NCI-H2107 treated with DMSO at 0.1 percent for 48 hours (cell line): ENCODE measurements at regions not wholly inside any gene's neighbourhood (a gene's known extent, or its start where the extent isn't known, plus 50 kb on each side); places are given as distances from the start of the nearest gene placed in this dataset.
"Not testable (repeated sequence)": the region's sequence is repeated elsewhere in the genome, so short reads cannot be mapped to it uniquely, and the experiment has no call there.

Experiments
- DNase-seq: peaks from one replicate; lab custom pipeline; 2025; ENCODE audit not compliant: unreplicated experiment; lab: John Stamatoyannopoulos, UW

DNA sequence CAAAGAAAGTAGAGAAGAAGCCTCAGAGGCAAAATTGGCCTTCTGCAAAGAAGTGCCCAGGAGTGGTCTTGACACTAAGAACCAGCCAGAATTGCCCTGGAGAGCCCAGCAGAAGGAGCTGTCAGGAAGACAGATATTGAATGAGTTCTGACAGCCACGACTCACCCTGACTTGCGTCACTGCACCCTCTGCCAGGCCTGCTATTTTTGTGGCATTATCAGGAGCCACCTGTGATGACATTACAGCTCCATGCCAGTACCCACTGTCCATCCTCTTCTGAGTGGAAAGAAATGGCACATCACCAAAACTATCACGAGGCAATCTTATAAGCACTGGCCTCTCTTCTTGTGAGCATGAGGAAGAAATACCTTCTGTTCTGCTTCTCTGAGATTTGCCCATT, 67.7 kb downstream of the SMIM20 start:
- no peak for DNase-seq

DNA sequence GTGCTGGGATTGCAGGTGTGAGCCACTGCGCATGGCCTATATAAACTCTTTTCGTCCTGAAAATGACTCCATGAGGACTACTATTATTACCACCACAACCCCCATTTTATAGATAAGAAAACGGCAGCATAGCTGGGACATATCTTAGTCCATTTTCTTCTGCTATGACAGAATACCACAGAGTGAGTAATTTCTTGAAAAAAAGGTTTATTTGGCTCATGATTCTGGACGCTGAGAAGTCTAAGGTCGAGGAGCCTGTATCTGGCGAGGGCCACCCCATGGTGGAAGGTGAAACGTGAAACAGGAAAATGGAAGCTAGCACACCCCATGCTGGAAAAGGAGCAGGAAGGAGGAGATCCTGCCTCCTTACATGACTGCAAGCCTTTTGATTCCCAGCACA, 68.9 kb downstream of the SMIM20 start:
- no peak for DNase-seq

DNA sequence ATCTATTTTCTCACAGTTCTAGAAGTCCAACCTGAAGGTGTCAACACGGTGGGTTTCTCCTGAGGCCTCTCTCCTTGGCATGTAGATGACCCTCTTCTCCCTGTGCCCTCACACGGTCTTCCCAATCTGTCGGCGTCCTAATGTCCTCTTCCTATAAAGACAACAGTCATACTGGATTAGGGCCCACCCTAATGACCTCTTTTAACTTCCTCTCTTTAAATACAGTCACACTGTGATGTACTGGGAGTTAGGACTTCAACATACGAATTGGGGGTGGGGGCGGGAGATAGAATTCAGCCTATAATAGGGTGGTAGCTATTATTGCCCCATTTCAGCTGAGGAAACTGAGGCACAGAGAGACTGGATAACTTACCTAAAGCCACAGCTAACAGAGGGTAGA, 70.2 kb downstream of the SMIM20 start:
- no peak for DNase-seq

DNA sequence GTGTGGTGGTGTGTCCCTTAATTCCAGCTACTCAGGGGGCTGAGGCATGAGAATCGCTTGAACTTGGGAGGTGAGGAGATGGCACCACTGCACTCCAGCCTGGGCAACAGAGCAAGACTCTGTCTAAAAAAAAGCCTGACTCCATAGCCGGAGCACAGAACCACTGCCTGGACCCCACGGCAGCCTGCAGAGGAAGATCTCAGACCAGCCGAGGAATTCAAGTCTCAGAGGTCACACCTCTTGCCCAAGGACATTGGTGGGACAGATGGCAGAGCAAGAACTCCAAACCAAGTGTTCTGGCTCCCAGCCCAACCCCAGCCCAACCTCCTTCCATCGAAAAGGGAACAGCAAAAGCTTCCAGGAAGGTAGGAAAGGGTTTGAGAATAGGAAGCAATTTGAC, 70.8 kb downstream of the SMIM20 start:
- no peak for DNase-seq

DNA sequence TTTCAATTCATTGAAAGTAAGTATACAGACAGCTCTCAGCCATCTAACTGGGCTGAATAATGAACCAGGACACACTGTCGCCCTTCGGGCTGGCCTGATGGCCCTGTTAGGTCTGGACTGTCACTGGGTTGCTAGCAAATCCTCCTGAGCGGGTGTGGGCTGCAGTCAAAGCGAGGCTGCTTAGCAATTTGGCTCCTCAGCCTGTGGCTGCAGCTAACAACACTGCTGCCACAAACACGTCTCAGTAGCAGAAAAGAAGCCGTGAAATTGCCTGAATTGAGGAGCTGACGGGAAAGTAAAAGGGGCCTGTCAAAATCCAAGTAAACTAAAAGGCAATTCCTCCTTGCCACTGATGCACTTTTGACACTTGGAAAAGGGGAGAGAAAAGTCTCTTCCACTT, 72.8 kb downstream of the SMIM20 start:
- DNase-seq, result no peak

DNA sequence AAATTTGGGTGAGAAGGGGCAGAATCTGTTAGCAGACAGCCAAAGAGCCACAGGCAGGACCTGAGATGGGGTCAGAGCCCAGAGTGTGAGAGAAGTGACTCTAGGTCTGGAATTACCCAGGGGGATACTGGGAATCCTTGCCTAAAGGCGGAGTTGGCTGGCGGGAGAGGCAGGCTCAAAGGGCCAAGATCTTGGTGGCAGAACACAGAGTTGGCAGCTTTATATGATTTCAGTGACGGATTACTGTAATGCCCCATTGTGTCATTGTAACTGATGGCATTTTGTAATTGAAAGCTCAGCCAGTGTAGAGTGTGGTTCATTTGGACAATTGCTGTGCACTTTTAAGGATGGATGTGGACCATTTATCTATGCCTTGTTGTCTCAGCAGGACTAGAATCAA, 77.3 kb downstream of the SMIM20 start:
- DNase-seq, result no peak

DNA sequence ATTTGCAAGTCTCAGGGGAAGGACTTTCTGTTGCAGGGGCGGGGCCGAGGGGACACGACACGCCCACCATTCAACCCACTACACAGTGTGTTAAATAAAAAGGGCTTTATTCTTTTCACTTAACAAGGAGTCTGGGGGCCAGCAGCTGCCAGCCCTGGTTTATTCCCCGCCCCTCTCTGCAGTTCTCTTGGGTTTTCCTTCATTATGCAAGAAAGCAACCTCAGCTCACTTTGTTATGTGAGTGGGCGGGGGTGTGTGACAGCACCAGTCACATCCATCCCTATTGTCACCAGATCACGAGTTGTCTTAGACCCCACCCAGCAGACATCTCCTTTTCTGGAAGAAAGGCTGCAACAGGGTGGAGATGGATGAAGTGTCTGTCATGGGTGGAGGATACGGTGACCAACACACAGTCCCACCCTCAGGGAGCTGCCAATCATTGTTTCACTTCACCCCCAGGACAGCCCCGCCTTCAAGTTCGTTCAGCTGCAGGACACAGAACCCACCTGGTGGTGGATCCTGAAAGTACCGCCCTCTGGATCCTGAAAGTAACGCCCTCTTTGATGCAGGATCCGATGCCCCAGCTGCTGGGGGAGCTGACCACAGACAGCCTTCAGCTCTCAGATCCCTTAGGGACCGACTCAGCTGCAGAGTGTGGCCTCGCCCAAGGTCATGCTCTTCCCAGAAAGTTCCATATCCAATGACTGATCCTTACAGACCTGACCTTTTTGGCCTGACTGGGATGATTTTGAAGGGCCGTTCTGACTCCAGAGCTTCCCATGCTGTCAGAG, 79.6 kb downstream of the SMIM20 start:
- DNase-seq, result no peak

DNA sequence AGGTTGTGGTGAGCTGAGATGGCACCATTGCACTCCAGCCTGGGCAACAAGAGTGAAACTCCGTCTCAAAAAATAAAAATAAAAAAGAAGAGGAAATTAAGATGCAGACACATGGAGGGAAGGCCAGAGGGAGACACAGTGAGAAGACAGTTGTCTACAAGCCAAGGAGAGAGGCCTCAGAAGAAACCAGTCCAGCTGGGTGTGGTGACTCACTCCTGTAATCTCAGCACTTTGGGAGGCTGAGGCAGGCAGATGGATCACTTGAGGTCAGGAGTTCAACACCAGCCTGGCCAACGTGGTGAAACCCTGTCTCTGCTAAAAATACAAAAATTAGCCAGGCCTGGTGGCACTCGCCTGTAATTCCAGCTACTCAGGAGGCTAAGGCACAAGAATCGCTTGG, 80.6 kb downstream of the SMIM20 start:
- DNase-seq, result not testable (repeated sequence)

DNA sequence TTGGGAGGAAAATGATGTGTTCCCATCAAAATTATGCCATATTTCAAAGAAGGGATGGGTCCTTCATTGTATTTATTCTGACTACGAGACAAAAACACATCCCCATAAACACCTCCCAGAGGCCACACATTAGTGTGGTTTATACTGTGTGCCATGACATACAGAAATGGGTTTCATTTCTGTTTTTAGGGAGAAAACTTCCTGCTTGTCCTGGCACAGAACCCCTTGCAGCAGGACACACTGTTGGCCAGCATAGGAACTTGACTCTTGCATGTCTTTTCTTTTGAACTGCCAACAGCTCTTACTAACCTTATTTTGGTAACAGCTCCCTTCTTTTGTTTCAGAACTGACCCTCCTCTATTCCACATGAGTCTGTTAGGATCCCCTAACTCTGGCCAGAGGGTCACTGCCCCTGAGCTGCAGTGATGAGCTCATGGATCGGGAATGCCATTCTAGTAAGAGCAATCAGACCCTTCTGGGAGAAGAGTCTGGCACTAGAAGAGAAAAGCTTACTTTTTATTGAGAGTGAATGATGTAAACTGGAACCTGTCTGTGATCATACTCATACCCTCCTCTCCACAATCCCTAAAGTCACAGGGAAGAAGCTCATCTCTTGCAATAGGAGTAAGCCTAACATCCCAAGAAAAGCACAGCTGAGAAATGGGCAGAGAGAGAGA, 86.4 kb downstream of the SMIM20 start:
- DNase-seq, result no peak

DNA sequence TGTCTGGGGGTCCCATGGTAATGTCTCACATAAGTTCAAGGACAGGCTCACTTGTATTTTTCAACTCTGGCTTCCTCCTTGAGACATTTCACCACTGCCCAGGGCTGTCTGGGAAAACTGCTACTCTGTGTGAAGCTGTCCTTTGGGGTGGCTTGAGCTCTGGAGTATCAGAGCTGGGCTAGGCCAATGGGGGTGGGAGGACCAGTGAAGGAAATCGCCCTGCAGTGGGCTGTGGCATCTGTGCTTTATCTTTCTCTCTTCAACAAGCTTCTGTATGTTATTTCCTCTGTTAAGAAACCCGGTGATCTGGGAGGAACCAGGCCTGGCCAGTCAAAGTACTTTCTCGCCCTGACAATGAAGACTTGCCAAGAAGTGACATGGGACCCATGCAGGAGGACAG, 87.4 kb downstream of the SMIM20 start:
- DNase-seq, result no peak

DNA sequence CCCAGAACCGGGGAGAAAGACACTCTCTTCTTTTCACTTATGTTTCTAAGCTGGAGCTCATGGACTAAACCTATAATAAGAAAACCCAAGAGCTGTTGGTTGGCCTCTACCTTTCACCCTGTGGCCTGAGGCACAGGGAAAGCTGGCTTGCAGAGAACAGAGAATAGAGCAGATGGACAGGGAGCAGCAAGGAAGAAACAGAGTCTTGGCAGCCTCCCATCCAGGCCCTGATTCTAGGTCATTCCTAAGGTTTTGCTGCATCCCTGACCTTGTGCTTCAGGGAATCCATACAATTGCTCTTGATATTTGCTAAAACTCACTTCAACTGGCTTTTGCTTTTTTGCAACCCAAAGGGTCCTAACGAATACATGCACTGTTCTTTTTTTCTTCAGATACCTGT, 87.8 kb downstream of the SMIM20 start:
- DNase-seq, result no peak

DNA sequence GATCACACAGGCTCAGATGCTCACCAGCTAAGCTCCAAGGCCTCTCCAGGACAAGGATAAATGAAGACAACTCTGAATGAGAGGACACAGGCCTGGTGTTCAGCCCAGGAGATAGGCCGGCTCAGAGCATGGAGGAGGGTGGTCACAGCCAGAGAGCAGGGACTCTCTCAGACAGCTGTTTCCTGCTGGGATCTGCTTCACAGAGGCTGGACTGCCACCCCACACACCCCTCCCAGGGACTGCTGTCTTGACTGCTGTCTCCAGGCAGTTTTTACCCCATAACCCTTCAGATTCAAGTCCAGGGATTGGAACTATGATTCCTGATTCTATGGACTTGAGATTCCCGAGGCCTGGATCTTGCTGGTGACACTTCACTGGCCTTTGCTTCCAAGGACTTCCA, 89.0 kb downstream of the SMIM20 start:
- no peak for DNase-seq

DNA sequence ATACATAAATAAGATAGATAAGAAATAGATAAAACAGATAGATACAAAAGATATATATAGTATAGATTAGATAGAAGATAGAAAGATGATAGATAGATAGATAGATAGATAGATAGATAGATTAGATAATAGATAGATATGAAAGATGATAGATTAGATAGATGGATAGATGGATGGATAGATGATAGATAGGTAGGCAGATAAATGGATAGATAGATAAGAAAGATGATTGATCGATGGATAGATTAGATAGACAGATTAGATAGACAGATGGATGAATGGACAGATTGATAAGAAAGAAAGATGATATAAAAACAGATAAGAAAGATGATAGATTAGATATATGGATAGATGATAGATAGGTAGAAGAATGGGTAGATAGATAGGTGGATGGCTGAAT, 90.3 kb downstream of the SMIM20 start:
- no peak for DNase-seq

DNA sequence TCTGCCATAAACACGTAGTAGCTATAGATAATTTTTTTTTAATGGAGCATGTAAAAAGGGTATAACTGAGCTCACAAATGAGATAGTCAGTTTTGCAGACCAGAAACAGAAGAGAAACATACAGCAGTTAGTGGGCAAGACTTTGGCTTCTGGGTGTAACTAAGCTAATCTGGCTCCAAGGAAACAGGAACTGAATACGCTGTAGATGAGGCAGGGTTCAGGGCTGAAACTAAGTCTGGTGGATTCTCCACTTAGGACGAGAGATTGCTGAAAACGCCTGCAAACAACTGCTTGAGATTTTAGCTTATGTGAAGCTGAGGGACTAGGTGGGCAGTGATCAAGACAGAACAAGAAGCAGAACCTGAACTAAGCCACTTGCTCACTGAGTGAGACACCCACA, 91.7 kb downstream of the SMIM20 start:
- no peak for DNase-seq

DNA sequence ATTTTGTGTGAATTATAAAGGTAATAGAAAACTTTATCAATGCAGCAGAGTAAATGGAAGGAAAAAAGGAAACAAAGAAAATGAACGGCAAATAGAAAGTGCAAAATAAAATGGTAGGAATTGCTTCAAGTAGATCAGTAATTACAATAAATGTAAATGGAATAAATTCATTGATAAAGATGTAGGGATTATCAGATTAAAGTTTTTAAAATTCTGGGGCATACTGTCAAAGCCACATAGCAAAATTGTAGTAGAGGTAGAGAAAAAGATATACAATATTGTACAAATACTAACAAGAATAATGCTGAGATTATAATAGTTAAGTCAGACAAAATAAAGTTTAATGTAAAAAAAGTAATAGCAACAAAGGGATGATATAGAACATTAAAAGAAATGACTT, 94.7 kb downstream of the SMIM20 start:
- DNase-seq, result no peak

DNA sequence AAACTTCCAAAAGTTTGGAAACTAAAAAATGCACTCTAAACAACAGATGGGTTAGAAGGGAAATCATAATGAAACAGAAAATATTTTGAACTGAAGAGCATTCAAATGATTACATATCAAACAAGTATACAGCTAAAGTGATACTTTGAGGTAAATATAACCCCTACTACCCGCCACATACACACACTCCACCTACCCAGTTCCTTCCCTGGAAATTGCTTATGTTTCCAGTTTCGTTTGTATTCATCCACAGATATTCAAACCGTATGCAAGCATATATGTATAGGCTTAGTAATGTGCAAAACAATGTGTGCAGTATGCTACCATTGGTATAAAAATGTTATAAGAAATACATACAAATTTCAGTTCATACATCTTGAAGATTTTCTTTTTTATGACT, 95.5 kb downstream of the SMIM20 start:
- DNase-seq, result no peak

DNA sequence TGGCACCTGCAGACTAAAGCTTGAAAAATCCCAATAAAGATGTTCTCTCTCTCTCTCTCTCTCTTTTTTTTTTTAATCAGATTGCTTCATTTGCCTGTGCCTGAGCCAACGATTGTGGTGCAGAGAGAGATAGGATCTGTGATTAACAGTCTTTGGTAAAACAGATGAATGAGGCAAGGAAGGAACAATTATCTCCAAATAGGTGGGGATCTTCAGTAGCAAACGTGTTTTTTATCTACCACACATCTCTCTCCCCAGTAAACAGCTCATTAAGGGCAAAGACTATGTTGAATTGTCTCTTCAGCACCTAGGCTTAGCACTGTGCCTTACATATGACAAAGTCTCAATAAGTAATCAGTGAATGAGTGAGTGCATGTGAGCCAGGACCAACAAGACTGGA, 96.3 kb downstream of the SMIM20 start:
- DNase-seq, result no peak

DNA sequence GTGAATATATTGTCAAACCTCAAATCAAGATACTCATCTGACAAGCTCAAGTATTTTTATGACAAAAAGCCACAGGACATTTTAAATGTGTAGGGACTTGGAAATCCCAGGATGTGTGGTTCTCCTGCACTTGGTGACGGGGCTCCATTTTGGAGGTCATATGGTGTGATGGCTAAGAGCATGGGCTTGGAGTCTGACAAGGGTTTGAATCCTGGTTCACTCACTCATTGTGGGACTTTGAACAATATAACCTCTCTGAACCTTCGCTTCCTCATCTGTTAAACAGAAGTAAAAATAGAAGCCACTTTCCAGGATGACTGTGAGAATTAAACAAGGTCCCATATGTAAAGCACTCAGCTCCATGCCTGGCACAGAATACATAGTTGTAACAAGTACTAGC, 99.6 kb downstream of the SMIM20 start:
- no peak for DNase-seq

DNA sequence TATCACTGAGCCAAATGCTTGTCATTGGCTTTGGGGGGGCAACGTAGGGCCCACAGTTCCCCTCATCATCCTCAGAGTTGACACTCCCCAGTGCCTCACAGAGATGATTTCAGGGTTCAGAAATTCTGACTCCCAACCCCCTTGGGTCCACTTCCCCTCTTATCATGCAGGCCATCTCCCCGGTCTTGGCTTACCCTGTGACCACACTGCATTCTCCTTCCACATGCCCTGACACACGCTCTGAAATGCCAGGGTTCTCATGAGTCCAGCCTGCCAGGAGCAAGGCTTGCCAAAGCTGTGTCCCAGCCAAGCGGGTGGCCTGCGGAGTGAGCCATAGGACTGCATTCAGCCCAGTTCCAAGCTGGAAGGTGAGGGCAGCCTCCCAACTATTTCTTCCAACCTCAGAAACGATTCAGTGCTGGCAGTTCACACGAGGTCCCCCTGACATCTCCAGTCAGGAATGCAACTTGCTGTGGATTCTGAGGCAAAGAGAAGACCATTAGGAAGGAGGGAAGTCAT, 101.2 kb downstream of the SMIM20 start:
- no peak for DNase-seq

DNA sequence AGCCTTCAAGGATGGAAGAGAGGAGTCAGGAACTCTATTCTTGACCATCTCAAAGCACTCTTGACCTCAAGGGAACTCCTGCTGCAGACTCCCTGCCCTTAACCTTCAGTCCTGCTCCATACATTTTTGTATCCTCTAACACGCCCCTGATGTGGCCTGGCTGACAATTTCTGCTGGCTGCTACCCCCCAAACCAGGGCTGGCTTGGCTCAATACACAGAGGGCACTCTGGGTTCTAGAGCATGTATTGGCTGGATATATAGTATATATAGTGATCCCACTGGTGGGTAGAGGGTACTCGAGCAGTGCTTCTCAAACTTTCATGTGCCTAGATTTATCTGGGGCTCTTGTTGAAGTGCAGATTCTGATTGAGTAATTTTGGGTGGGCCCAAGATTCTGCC, 101.9 kb downstream of the SMIM20 start:
- DNase-seq, result no peak

DNA sequence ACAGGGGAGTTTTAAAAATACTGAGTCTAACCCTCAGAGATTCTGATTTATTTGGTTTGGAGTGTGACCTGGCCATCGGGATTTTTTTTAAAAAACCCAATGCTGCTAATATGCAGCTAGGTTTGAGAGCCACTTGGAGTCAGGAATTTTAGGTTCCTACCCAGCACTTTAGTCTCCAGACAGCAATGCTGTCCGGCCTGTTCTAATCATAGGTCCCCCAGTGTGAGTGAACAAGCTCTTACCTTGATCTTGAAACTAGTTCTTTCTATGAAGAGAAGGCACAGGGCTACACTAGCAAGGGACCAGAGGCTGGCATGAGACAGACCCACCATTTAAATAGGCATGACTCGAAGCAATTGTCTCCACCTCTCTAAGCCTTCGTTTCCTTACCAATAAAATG, 103.5 kb downstream of the SMIM20 start:
- no peak for DNase-seq

DNA sequence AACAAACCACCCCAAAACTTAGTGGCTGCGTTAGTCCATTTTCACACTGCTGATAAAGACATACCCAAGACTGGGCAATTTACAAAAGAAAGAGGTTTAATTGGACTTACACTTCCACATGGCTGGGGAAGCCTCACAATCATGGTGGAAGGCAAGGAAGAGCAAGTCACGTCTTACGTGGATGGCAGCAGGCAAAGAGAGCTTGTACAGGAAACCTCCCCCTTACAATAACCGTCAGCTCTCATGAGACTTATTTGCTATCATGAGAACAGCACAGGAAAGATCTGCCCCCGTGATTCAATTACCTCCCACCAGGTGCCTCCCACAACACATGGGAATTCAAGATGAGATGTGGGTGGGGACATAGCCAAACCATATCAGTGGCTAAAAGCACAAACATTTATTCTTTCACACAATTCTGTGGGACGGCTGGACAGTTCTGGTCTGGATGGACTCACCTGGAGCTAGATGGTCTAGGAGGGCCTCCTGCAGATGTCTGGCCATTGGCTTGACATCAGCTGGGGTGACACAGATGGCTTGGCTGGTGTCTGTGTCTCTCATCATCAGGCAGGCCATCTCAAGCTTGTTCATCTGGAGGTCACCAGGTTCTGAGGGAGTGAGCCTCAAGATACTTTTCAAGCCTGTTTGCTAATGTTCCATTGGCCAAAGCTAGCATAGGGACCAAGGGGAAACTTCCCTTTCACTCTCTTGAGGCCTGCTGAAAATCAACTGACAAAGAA, 104.1 kb downstream of the SMIM20 start:
- not testable (repeated sequence) for DNase-seq
